ENCODE measurements at regions not wholly inside any gene's neighbourhood (a gene's known extent, or its start where the extent isn't known, plus 50 kb on each side); places are given as distances from the start of the nearest gene placed in this dataset.
A peak's percentile ranks its signal among the peaks of the same experiment; 100 is the strongest.

- no peak for DNase-seq
These were observed 832.5 kb upstream of the CHAC2 start for GRCh38 chr2:52934920-52935640.

DNA sequence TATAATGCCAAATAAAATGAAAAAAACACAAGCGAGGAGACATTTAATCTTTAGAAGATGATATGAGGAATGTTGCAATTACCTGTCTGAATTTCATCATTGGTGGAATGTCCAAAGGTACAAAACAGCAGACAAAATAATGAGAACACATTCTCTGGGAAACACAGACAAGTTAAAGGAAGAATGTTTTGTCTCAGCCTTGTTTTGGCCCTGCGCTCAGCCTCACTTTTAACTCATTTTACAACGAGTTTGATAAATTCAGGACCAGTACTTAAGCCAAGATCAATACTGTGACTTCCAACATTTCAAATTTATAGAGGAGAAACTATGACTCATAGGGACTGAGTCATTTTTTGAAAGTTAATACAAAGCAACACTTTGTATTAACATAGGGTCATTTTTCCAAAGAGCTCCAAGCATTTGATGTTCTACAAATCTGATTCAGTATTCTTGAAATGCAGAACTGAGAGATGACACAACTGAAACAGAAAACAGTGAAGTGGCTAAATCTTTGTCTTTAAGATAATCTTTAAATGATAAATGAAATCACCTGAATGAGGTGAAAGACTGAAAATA is 833.2 kb upstream of the CHAC2 start:
- DNase-seq: peak; percentile 41

DNA sequence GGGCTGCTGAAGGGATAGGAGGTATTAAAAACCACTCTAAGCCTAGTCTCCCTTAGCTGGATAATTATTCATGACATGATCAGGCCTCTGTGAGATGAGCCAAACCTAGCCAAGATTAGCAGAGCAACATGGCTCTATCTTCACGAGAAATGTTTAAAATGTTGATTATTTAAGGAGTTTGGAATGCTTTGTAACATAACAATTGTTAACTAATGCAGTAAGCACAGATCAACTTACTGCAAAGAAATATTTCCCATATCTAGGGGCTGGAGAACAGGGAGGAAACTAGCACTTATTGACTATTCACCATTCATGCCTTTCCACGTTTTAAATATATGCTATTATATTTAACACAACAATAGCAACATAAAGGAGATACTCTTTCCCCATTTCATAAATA is 833.7 kb upstream of the CHAC2 start:
- no peak for DNase-seq

DNA sequence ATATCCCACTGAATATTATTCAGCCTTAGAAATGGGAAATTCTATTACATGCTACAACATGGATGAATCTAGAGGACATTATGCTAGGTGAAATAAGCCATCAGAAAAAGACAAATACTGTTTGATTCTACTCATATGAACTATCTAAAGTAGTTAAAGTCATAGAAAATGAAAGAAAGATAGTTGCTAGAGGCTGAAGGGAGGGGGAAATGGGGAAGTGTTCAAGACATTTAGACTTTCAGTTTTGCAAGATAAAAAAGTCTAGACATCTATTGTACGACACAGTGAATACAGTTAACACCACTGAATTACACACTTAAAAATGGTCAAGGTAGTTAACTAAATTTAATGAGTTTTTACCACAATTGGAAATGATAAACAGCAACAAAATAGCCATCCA is 835.9 kb upstream of the CHAC2 start:
- DNase-seq: no peak

GRCh38 chr2:52929412-52929811 is 838.2 kb upstream of the CHAC2 start:
- no peak for DNase-seq

GRCh38 chr2:52919673-52920072 is 847.9 kb upstream of the CHAC2 start:
- no peak for DNase-seq

DNA sequence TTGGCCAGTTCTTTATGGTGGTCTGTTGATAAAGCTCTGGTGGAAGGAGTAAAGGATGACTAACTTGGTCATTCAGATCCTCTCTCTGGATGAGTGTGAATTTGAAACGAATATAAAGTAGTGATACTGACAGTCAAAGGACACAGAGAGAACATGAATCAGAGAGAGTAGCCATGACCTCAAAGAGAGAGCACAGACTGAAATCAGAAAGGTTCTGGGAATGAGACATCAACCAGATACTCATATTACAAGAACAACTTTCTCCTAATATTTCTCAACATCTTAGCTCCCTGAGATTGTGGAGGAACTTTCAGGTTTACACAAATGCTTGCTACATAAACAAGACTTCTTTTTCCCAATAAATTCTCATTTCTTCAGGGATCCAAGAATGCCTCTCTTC is 849.1 kb upstream of the CHAC2 start:
- no peak for DNase-seq

DNA sequence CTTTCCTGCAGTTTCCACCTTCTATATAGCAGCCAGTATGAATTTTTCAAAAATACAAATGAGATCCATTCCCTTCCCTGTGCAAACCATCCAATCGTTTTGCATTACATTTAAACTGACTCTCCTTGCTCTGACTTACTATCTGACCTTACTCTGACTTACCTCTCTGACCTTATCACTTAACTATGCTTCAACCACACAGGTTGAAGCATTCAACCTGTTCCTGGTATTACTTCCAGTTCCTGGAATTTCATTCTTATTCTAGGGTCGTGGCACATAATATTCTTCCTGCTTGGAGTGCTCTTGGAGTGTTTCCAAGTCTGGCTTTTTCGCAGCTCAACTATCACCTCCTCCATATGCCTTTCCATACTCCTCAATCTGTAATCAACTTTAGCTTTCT is 850.6 kb upstream of the CHAC2 start:
- DNase-seq: no peak

DNA sequence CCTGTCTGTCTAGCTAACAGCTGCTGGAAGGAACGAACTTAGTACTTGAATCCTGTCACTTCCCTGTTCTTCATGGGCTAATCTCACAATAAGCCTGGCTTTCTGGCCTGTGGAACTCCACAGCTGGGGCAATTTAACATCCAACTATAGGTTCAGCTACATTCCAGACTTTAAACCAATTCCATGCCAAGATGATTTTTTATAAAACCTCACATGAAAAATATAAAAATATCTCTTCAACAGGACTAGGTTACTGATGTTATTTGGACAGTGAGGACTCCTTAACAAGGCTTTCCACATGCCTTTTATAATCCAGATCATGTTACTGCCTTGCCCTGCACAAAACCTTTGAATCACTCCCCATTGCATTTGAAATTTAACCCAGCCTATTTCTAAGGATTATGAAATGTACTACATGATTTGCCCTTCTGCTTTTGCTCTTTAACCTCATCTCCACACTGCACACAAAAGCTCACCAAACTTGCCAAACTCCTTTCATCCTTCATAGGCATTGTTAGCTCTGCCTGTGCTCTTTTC is 863.2 kb upstream of the CHAC2 start:
- peak; percentile 25 for DNase-seq

- DNase-seq: no peak
These were observed 870.0 kb upstream of the CHAC2 start for GRCh38 chr2:52897511-52898044.

DNA sequence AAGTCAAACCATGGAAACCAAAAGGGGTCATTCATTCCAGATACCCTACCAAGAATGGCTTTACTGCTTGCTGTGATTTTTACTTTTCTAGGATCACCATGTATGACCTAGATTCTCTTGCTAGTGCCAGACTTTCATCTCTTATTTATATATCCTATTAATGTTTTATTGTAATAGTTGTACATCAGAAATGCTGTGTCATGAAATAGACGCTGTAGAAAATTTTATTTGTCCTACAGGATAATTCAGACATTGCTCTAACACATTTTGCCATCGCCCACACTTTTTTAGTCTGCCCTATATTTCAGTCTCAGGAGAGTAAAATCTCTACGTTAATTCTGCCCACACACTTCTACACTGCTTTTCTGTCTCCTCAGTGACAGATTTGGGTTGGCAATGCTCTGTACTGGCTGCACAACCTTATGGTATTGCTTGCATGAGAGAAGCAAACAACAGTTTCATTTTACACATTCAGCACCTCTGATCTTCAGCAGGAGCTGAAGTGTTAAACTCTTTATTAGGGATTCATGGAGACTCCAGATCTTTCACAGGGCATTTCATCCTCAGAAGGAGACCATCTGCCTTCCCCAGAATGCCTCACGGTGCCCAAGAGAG is 871.8 kb upstream of the CHAC2 start:
- no peak for DNase-seq

- no peak for DNase-seq
These were observed 881.0 kb upstream of the CHAC2 start for GRCh38 chr2:52886556-52886955.

GRCh38 chr2:52884761-52885352 is 882.7 kb upstream of the CHAC2 start:
- peak; percentile 7 for DNase-seq

- no peak for DNase-seq
These were observed 884.6 kb upstream of the CHAC2 start for GRCh38 chr2:52882974-52883373.

GRCh38 chr2:52881606-52882005 is 886.0 kb upstream of the CHAC2 start:
- DNase-seq: no peak

- DNase-seq: no peak
These were observed 886.7 kb upstream of the CHAC2 start for GRCh38 chr2:52880872-52881271.

- DNase-seq: no peak
These were observed 888.0 kb upstream of the CHAC2 start for GRCh38 chr2:52879561-52879960.

GRCh38 chr2:52877703-52878102 is 889.9 kb upstream of the CHAC2 start:
- no peak for DNase-seq

GRCh38 chr2:52874466-52875106 is 893.0 kb upstream of the CHAC2 start:
- no peak for DNase-seq

DNA sequence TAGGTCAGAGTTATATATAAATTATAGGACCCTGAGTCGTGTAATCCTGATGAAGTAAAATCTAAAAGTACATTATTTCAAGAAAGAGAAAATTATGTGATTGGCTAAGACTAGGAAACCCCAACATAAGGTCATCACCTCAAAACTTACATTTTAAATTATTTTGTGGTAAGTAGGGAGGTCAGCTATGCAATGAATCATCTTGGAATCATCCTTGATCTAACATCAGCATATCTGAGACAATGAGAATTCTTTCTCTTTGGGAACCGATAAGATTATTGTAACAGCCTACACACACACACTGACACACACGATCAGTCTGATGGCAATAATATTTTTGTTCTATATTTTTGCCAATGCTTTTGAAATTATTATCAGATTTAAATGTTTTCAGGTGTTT is 904.8 kb upstream of the CHAC2 start:
- no peak for DNase-seq

- DNase-seq: no peak
These were observed 906.0 kb upstream of the CHAC2 start for GRCh38 chr2:52861596-52861995.

DNA sequence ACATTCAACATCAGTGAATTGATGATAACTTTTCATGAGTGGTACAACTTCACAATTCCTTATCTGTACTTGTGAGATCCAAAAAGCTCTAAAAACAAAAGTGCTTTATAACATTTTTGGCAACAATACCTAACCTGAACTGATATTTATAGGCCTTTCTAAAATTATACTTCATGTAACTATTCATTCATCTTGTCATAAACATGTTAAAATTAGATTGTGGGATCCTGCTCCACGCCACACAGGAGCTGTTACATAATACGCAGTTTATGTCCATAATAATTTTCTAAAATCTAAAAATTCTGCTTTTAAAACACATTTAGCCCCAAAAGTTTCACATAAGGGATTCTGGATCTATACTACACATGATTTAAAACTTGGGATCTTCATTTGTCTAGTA is 908.5 kb upstream of the CHAC2 start:
- no peak for DNase-seq

Data from muscle of arm (tissue), 1 donor.